Gastroesophageal sphincter (tissue), 3 donors: ENCODE measurements at regions not wholly inside any gene's neighbourhood (a gene's known extent, or its start where the extent isn't known, plus 50 kb on each side); places are given as distances from the start of the nearest gene placed in this dataset.

Source experiments
- EP300 ChIP-seq: sonication (generic); formaldehyde crosslinking; IDR thresholded peaks from one replicate; pipeline ENCODE4 v1.6.1; 2017; ENCODE audit warnings: antibody characterized with exemption, mild to moderate bottlenecking
- POLR2A ChIP-seq, 2 donors: fragments of 450-650 bp; IDR thresholded peaks; one replicate each; pipeline ENCODE4 v1.6.1; 2017; ENCODE audit warnings: antibody characterized with exemption in 2 of 2, mild to moderate bottlenecking in 2 of 2, moderate library complexity in 1 of 2
- POLR2AphosphoS5 ChIP-seq: sonication (generic); formaldehyde crosslinking; IDR thresholded peaks from one replicate; pipeline ENCODE4 v1.6.1; 2017; ENCODE audit warnings: antibody characterized with exemption
- TF ChIP-seq, protein P1 (sequence below), 4 experiments: fragments of 200-600 bp in 2 of 4; fragments of 450-650 bp in 2 of 4; sonication (generic) in 1 of 4; IDR thresholded peaks; one replicate each; pipeline ENCODE4 v1.5.1; 2017 to 2019; ENCODE audit warnings: antibody characterized with exemption in 4 of 4, mild to moderate bottlenecking in 2 of 4, moderate library complexity in 2 of 4

- no peak for TF ChIP-seq POLR2A (IDR thresholded peaks at IDR 0.05)
- TF ChIP-seq, protein P1, sequence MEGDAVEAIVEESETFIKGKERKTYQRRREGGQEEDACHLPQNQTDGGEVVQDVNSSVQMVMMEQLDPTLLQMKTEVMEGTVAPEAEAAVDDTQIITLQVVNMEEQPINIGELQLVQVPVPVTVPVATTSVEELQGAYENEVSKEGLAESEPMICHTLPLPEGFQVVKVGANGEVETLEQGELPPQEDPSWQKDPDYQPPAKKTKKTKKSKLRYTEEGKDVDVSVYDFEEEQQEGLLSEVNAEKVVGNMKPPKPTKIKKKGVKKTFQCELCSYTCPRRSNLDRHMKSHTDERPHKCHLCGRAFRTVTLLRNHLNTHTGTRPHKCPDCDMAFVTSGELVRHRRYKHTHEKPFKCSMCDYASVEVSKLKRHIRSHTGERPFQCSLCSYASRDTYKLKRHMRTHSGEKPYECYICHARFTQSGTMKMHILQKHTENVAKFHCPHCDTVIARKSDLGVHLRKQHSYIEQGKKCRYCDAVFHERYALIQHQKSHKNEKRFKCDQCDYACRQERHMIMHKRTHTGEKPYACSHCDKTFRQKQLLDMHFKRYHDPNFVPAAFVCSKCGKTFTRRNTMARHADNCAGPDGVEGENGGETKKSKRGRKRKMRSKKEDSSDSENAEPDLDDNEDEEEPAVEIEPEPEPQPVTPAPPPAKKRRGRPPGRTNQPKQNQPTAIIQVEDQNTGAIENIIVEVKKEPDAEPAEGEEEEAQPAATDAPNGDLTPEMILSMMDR (IDR thresholded peaks at IDR 0.05) = no peak
- no peak for TF ChIP-seq EP300
- no peak for TF ChIP-seq POLR2AphosphoS5
Observed at GRCh38 chr2:176658708-176659107, 389.5 kb downstream of the MTX2 start.
